H9 (cell line): ENCODE measurements at regions not wholly inside any gene's neighbourhood (a gene's known extent, or its start where the extent isn't known, plus 50 kb on each side); places are given as distances from the start of the nearest gene placed in this dataset.

ENCODE experiments used
- DNase-seq: peaks from one replicate; pipeline ENCODE4 v3.0.0-alpha.2; 2017
- H2AFZ ChIP-seq: one replicate; pipeline ENCODE4 v1.6.1; 2013; ENCODE audit warnings: mild to moderate bottlenecking, low read length, control low read depth, moderate library complexity
- H2AK5ac ChIP-seq: 2 replicates; pipeline ENCODE4 v1.6.1; 2013; ENCODE audit warnings: low read length, control low read depth, mixed read lengths; ENCODE audit not compliant: insufficient read length
- H2BK120ac ChIP-seq: one replicate; pipeline ENCODE4 v1.6.1; 2013; ENCODE audit warnings: low read depth, mild to moderate bottlenecking, low read length, control low read depth, inconsistent platforms; ENCODE audit not compliant: poor library complexity, severe bottlenecking
- H2BK12ac ChIP-seq: 2 replicates; pipeline ENCODE4 v1.6.1; 2013; ENCODE audit warnings: low read length, control low read depth, mixed read lengths, low read depth; ENCODE audit not compliant: insufficient read length
- H2BK15ac ChIP-seq: 2 replicates; pipeline ENCODE4 v1.6.1; 2013; ENCODE audit warnings: low read depth, low read length, control low read depth
- H2BK20ac ChIP-seq: one replicate; pipeline ENCODE4 v1.6.1; 2013; ENCODE audit warnings: low read depth, mild to moderate bottlenecking, low read length, control low read depth, inconsistent platforms; ENCODE audit not compliant: poor library complexity, severe bottlenecking
- H2BK5ac ChIP-seq: 2 replicates; pipeline ENCODE4 v1.6.1; 2013; ENCODE audit warnings: low read length, control low read depth, mixed read lengths; ENCODE audit not compliant: insufficient read length
- H3K14ac ChIP-seq: 2 replicates; pipeline ENCODE4 v1.6.1; 2013; ENCODE audit warnings: low read length, control low read depth; ENCODE audit not compliant: insufficient read depth
- H3K18ac ChIP-seq: 2 replicates; pipeline ENCODE4 v1.6.1; 2013; ENCODE audit warnings: low read depth, mild to moderate bottlenecking, mixed read lengths, low read length, control low read depth; ENCODE audit not compliant: insufficient read length
- H3K23ac ChIP-seq: 2 replicates; pipeline ENCODE4 v1.6.1; 2013; ENCODE audit warnings: low read length, control low read depth, mixed read lengths, low read depth; ENCODE audit not compliant: insufficient read length
- H3K23me2 ChIP-seq: 2 replicates; pipeline ENCODE4 v1.6.1; 2013; ENCODE audit warnings: low read depth, mild to moderate bottlenecking, mixed read lengths, low read length, control low read depth; ENCODE audit not compliant: insufficient read length, poor library complexity, severe bottlenecking
- H3K27ac ChIP-seq: 2 replicates; pipeline ENCODE4 v1.5.1; 2013; ENCODE audit warnings: low read length, control low read depth, mixed read lengths, low read depth; ENCODE audit not compliant: insufficient read length
- H3K27me3 ChIP-seq: 2 replicates; pipeline ENCODE4 v1.6.1; 2013; ENCODE audit warnings: low read length, control low read depth, inconsistent platforms; ENCODE audit not compliant: insufficient read depth
- H3K4ac ChIP-seq: 2 replicates; pipeline ENCODE4 v1.6.1; 2013; ENCODE audit warnings: low read depth, mild to moderate bottlenecking, control low read depth, inconsistent platforms, low read length, moderate library complexity
- H3K4me1 ChIP-seq: 2 replicates; pipeline ENCODE4 v1.6.1; 2013; ENCODE audit warnings: low read length, control low read depth, inconsistent platforms; ENCODE audit not compliant: insufficient read depth
- H3K4me2 ChIP-seq: 2 replicates; pipeline ENCODE4 v1.6.1; 2013; ENCODE audit warnings: low read length, control low read depth, mixed read lengths; ENCODE audit not compliant: insufficient read length, insufficient read depth
- H3K56ac ChIP-seq: 2 replicates; pipeline ENCODE4 v1.6.1; 2013; ENCODE audit warnings: low read depth, mild to moderate bottlenecking, mixed read lengths, low read length, control low read depth; ENCODE audit not compliant: insufficient read length
- H3K79me1 ChIP-seq: 2 replicates; pipeline ENCODE4 v1.6.1; 2013; ENCODE audit warnings: low read depth, mild to moderate bottlenecking, moderate library complexity, low read length, control low read depth, inconsistent platforms; ENCODE audit not compliant: insufficient read depth, poor library complexity, severe bottlenecking
- H3K79me2 ChIP-seq: 2 replicates; pipeline ENCODE4 v1.6.1; 2013; ENCODE audit warnings: low read length, control low read depth, inconsistent platforms; ENCODE audit not compliant: insufficient read depth
- H3K9ac ChIP-seq: 2 replicates; pipeline ENCODE4 v1.6.1; 2013; ENCODE audit warnings: low read length, control low read depth, mixed read lengths; ENCODE audit not compliant: insufficient read length; ENCODE audit errors: extremely low read depth
- H3K9me3 ChIP-seq: one replicate; pipeline ENCODE4 v1.6.1; 2013; ENCODE audit warnings: low read depth, low read length, inconsistent platforms; ENCODE audit not compliant: control insufficient read depth
- H3T11ph ChIP-seq: one replicate; pipeline ENCODE4 v1.6.1; 2013; ENCODE audit warnings: mild to moderate bottlenecking, low read length, control low read depth, inconsistent platforms
- H4K20me1 ChIP-seq: one replicate; pipeline ENCODE4 v1.6.1; 2013; ENCODE audit not compliant: control insufficient read depth, insufficient read length, insufficient read depth
- H4K5ac ChIP-seq: 2 replicates; pipeline ENCODE4 v1.6.1; 2013; ENCODE audit warnings: low read depth, mild to moderate bottlenecking, mixed read lengths, low read length, control low read depth; ENCODE audit not compliant: insufficient read length
- H4K8ac ChIP-seq: replicated peaks from 2 replicates; pipeline ENCODE4 v1.6.1; 2013; ENCODE audit warnings: low read length, control low read depth, mixed read lengths, low read depth; ENCODE audit not compliant: insufficient read length
- H4K91ac ChIP-seq: 2 replicates; pipeline ENCODE4 v1.6.1; 2013; ENCODE audit warnings: low read depth, mild to moderate bottlenecking, moderate library complexity, mixed read lengths, low read length, control low read depth; ENCODE audit not compliant: insufficient read length
- H3K27ac Mint-ChIP-seq, 3 experiments: 2 replicates in 2 of 3; 3 replicates in 1 of 3; pipeline ENCODE4 v1.8.0; 2020 to 2021; ENCODE audit warnings: mixed read lengths in 3 of 3, mild to moderate bottlenecking in 1 of 3, moderate library complexity in 1 of 3
- H3K27me3 Mint-ChIP-seq: 2 replicates; pipeline ENCODE4 v1.8.0; 2021; ENCODE audit warnings: low read depth, mild to moderate bottlenecking, moderate library complexity, mixed read lengths
- H3K36me3 Mint-ChIP-seq, 3 experiments: 2 replicates in 2 of 3; 3 replicates in 1 of 3; pipeline ENCODE4 v1.8.0; 2020 to 2021; ENCODE audit warnings: low read depth in 3 of 3, mixed read lengths in 3 of 3; ENCODE audit not compliant: insufficient read depth in 1 of 3
- H3K4me1 Mint-ChIP-seq, 2 experiments: 2 replicates each; pipeline ENCODE4 v1.8.0; 2020; ENCODE audit warnings: mixed read lengths in 2 of 2
- H3K4me3 Mint-ChIP-seq, 2 experiments: 2 replicates in 1 of 2; 3 replicates in 1 of 2; pipeline ENCODE4 v1.8.0; 2020 to 2021; ENCODE audit warnings: mild to moderate bottlenecking in 2 of 2, mixed read lengths in 2 of 2, moderate library complexity in 1 of 2
- H3K9me3 Mint-ChIP-seq, 2 experiments: 2 replicates in 1 of 2; 3 replicates in 1 of 2; pipeline ENCODE4 v1.8.0; 2020; ENCODE audit warnings: mild to moderate bottlenecking in 2 of 2, mixed read lengths in 2 of 2, moderate library complexity in 1 of 2
- CTCF ChIP-seq: fragments of 200-600 bp; sonication (generic); conservative IDR thresholded peaks from 3 replicates; pipeline ENCODE4 v1.8.0; 2021; ENCODE audit warnings: antibody characterized with exemption, mild to moderate bottlenecking
- WGBS: extraction: QIAGEN DNeasy Blood & Tissue Kit; methylation state at CpG from one replicate; pipeline ENCODE4 v1.1.7; 2013; ENCODE audit warnings: missing lambda C conversion rate, low lambda C conversion rate, mixed read lengths; ENCODE audit not compliant: insufficient read length; ENCODE audit errors: extremely low coverage; 5-methylcytosine and 5-hydroxymethylcytosine counted together

DNA sequence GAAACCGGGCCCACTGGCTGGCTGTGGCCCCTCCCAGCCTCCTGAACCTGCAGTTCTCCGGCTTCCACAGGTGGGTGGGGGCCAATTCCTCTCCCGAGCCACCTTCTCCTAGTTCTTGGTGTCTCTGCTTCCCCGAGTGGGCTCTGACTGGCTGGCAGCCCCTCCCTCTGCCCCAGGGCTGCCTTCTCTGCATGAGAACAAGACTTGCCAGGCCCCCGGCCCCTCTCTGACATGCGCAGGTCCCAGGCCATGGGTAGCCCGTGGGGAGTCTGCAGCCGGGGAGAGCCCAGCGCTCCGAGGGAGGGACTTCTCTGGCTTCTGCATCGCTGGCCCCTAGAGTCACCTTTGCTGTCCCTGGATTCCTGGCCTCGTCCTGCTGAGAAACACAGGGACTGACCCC lies 421.7 kb downstream of the IRX2 start:
- H3K4me1 Mint-ChIP-seq = peaks cover 4 to 9% of the 10 kb centered on the region in 2 experiments; a peak in 3 of 4 replicates

More for the DNA sequence above, 421.7 kb downstream of the IRX2 start:
- no peaks in the 10 kb centered on the region; a peak in 1 of 7 replicates for H3K36me3 Mint-ChIP-seq
- no peak overlapping the region for H2BK15ac ChIP-seq
- H3K9me3 Mint-ChIP-seq = no peaks in the 10 kb centered on the region; a peak in 2 of 5 replicates
- no peak overlapping the region for H3K4me2 ChIP-seq
- TF ChIP-seq CTCF = no peak
- no peak overlapping the region for H4K91ac ChIP-seq
- no peak overlapping the region for H3K4ac ChIP-seq
- no peak overlapping the region for H3T11ph ChIP-seq
- no peak overlapping the region for H3K4me3 Mint-ChIP-seq
- H2BK20ac ChIP-seq = no peak overlapping the region
- no peak overlapping the region for H3K27ac Mint-ChIP-seq
- H3K18ac ChIP-seq = no peak overlapping the region
- H2AFZ ChIP-seq = no peak overlapping the region
- no peak overlapping the region for H3K14ac ChIP-seq
- H3K23ac ChIP-seq = no peak overlapping the region
- H2BK120ac ChIP-seq = no peak overlapping the region
- peaks cover 4% of the 10 kb centered on the region for H3K9me3 ChIP-seq
- no peak overlapping the region for H2BK12ac ChIP-seq
- no peak overlapping the region for H4K8ac ChIP-seq
- no peaks in the 10 kb centered on the region for H3K23me2 ChIP-seq
- H2AK5ac ChIP-seq = no peak overlapping the region
- H3K27me3 ChIP-seq = no peaks in the 10 kb centered on the region
- no peak overlapping the region for H3K27ac ChIP-seq
- DNase-seq = no peak
- H4K20me1 ChIP-seq = peaks cover 2% of the 10 kb centered on the region
- H3K79me2 ChIP-seq = no peaks in the 10 kb centered on the region
- H3K56ac ChIP-seq = no peak overlapping the region
- no peaks in the 10 kb centered on the region; the same call in 1 of the 2 replicates for H3K4me1 ChIP-seq
- no CpG with 5 or more reads among the region's 12 CpGs for WGBS
- no peaks in the 10 kb centered on the region; the same call in 1 of the 2 replicates for H3K27me3 Mint-ChIP-seq
- H3K79me1 ChIP-seq = no peaks in the 10 kb centered on the region
- no peak overlapping the region for H2BK5ac ChIP-seq
- H3K9ac ChIP-seq = no peak overlapping the region
- no peak overlapping the region for H4K5ac ChIP-seq
